Progenitor cell of endocrine pancreas (in vitro differentiated cells): ENCODE measurements at regions not wholly inside any gene's neighbourhood (a gene's known extent, or its start where the extent isn't known, plus 50 kb on each side); places are given as distances from the start of the nearest gene placed in this dataset.

Experiments used
- DNase-seq: peaks from one replicate; pipeline ENCODE4 v3.0.0; 2021; ENCODE audit warnings: low spot score; ENCODE audit not compliant: unreplicated experiment
- H3K27ac Mint-ChIP-seq: 2 replicates; pipeline ENCODE4 v1.8.0; 2021; ENCODE audit warnings: mild to moderate bottlenecking, moderate library complexity, mixed read lengths
- H3K27me3 Mint-ChIP-seq: 2 replicates; pipeline ENCODE4 v1.8.0; 2021; ENCODE audit warnings: mixed read lengths
- H3K36me3 Mint-ChIP-seq: 2 replicates; pipeline ENCODE4 v1.8.0; 2022; ENCODE audit warnings: mixed read lengths; ENCODE audit not compliant: insufficient read depth
- H3K4me1 Mint-ChIP-seq: 2 replicates; pipeline ENCODE4 v1.8.0; 2021; ENCODE audit warnings: low read depth, mixed read lengths
- H3K4me3 Mint-ChIP-seq: 2 replicates; pipeline ENCODE4 v1.8.0; 2021; ENCODE audit warnings: low read depth, mild to moderate bottlenecking, moderate library complexity, mixed read lengths
- H3K9me3 Mint-ChIP-seq: 2 replicates; pipeline ENCODE4 v1.8.0; 2021; ENCODE audit warnings: low read depth, mixed read lengths
- TF ChIP-seq, protein P1 (sequence below): fragments of 200-600 bp; sonication (generic); IDR thresholded peaks from one replicate; pipeline ENCODE4 v1.5.0; 2021; ENCODE audit warnings: antibody characterized with exemption, mild to moderate bottlenecking; ENCODE audit not compliant: unreplicated experiment

- H3K27me3 Mint-ChIP-seq: no peaks in the 10 kb centered on the region
- H3K36me3 Mint-ChIP-seq: no peaks in the 10 kb centered on the region
- H3K4me3 Mint-ChIP-seq: no peak overlapping the region
- DNase-seq: no peak
- no peaks in the 10 kb centered on the region for H3K9me3 Mint-ChIP-seq
- TF ChIP-seq, protein P1, sequence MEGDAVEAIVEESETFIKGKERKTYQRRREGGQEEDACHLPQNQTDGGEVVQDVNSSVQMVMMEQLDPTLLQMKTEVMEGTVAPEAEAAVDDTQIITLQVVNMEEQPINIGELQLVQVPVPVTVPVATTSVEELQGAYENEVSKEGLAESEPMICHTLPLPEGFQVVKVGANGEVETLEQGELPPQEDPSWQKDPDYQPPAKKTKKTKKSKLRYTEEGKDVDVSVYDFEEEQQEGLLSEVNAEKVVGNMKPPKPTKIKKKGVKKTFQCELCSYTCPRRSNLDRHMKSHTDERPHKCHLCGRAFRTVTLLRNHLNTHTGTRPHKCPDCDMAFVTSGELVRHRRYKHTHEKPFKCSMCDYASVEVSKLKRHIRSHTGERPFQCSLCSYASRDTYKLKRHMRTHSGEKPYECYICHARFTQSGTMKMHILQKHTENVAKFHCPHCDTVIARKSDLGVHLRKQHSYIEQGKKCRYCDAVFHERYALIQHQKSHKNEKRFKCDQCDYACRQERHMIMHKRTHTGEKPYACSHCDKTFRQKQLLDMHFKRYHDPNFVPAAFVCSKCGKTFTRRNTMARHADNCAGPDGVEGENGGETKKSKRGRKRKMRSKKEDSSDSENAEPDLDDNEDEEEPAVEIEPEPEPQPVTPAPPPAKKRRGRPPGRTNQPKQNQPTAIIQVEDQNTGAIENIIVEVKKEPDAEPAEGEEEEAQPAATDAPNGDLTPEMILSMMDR: no peak
- no peak overlapping the region for H3K27ac Mint-ChIP-seq
- peaks cover 2% of the 10 kb centered on the region for H3K4me1 Mint-ChIP-seq
Measured at GRCh38 chr6:90790058-90790457, 203.2 kb upstream of the MAP3K7 start.

DNA sequence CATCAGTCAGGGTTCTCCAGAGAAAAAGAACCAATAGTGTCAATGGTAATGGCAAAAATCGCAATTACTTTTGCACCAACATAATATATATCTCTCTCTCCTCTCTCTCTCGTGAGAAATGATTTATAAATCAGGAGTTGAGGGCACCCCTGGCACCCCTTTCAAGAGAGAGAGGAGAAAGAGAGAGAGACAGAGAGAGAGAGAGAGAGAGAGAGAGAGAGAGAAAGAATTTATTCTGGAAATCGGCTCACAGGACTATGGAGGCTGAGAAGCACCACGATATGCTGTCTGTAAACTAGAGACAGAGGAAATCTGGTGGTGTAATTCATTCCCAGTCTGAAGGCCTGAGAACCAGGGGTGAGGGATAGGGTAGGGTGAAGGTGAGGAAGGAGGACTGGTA is 201.9 kb upstream of the MAP3K7 start:
- TF ChIP-seq, protein P1: no peak
- no peak for DNase-seq
- no peaks in the 10 kb centered on the region for H3K9me3 Mint-ChIP-seq
- peaks cover 2% of the 10 kb centered on the region for H3K4me1 Mint-ChIP-seq
- H3K27ac Mint-ChIP-seq: no peak overlapping the region
- peaks cover 4% of the 10 kb centered on the region for H3K27me3 Mint-ChIP-seq
- H3K4me3 Mint-ChIP-seq: no peak overlapping the region
- no peaks in the 10 kb centered on the region for H3K36me3 Mint-ChIP-seq

DNA sequence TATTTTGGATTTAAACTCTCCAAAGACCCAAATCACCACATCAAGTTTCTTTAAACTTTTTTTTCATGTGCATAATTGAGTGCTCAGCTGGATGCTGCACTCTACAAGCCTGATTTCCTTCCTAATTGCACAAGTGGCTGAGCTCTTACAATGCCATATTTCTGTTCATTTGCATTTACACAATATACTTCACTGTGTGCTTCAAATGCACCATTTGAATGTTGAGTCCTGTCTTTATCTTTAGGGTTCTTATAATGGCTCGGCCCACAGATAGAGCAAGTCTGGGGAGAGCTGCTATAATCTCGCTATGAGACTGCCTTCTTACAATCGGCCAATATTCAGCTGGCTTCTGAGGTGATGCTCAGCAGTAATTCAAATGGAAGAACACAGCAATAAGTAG is 200.6 kb upstream of the MAP3K7 start:
- no peak overlapping the region for H3K27ac Mint-ChIP-seq
- H3K4me3 Mint-ChIP-seq: no peak overlapping the region
- H3K9me3 Mint-ChIP-seq: no peaks in the 10 kb centered on the region
- peaks cover 10% of the 10 kb centered on the region for H3K27me3 Mint-ChIP-seq
- DNase-seq: no peak
- peaks cover 2% of the 10 kb centered on the region for H3K4me1 Mint-ChIP-seq
- no peaks in the 10 kb centered on the region for H3K36me3 Mint-ChIP-seq
- TF ChIP-seq, protein P1: no peak

- TF ChIP-seq, protein P1: no peak
- Mint-ChIP-seq H3K9me3 (no peaks in the 10 kb centered on the region), H3K27ac (no peak overlapping the region), H3K4me3 (no peak overlapping the region), H3K36me3 (no peaks in the 10 kb centered on the region), H3K4me1 (no peaks in the 10 kb centered on the region), H3K27me3 (peaks cover 13% of the 10 kb centered on the region)
- DNase-seq: no peak
Measured at GRCh38 chr6:90780778-90781177, 193.9 kb upstream of the MAP3K7 start.

DNA sequence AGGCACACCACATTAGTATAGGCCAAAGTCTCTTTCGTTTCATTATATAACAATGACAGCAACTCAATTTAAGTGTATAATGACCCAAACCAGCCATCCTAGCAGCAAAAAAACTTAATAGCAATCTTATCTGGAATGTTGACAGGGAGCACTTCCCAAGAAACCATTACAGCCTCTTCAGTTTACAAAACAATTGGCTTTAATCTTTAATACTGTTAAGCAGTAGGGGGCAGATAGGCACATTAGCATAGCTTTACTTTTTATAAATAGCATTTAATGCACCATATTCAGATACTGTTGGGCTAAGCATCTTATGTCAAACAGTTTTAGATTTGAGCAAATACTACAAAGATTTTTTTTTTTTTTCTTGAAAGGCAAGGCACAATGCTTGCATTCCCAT is 193.3 kb upstream of the MAP3K7 start:
- Mint-ChIP-seq H3K4me3 (no peak overlapping the region), H3K36me3 (no peaks in the 10 kb centered on the region), H3K4me1 (no peaks in the 10 kb centered on the region), H3K27me3 (peaks cover 13% of the 10 kb centered on the region), H3K27ac (no peak overlapping the region), H3K9me3 (no peaks in the 10 kb centered on the region)
- TF ChIP-seq, protein P1: no peak
- DNase-seq: no peak
